ENCODE measurements at regions not wholly inside any gene's neighbourhood (a gene's known extent, or its start where the extent isn't known, plus 50 kb on each side); places are given as distances from the start of the nearest gene placed in this dataset.

DNA sequence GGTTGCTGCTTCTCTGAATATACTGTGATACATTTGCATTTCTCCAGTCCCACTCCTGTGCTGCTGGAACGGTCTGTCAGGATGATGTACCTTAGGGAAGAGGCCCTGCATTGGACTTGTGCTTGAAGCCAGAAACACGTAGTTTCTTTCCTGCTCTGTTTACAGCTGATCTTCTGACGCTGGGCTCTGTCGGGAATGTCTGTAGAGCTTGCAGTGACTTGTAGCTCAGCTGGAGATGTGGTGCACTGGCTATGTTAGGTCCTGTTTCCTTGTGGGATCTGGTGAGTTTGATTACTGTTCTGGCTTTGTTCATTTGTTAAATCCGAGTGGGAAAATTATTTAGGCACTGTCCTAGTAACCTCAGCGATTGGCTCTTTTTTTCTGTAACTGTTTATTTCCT lies 137.2 kb upstream of the WDR1 start:
- TF ChIP-seq POLR2A (IDR thresholded peaks at IDR 0.05; ENCODE audit: low read depth, low read length) = no peak
- TF ChIP-seq, protein P1, sequence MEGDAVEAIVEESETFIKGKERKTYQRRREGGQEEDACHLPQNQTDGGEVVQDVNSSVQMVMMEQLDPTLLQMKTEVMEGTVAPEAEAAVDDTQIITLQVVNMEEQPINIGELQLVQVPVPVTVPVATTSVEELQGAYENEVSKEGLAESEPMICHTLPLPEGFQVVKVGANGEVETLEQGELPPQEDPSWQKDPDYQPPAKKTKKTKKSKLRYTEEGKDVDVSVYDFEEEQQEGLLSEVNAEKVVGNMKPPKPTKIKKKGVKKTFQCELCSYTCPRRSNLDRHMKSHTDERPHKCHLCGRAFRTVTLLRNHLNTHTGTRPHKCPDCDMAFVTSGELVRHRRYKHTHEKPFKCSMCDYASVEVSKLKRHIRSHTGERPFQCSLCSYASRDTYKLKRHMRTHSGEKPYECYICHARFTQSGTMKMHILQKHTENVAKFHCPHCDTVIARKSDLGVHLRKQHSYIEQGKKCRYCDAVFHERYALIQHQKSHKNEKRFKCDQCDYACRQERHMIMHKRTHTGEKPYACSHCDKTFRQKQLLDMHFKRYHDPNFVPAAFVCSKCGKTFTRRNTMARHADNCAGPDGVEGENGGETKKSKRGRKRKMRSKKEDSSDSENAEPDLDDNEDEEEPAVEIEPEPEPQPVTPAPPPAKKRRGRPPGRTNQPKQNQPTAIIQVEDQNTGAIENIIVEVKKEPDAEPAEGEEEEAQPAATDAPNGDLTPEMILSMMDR (conservative IDR thresholded peaks at IDR 0.05; ENCODE audit: low read depth, low read length) = no peak
- TF ChIP-seq RCOR1 (IDR thresholded peaks at IDR 0.05; ENCODE audit: insufficient replicate concordance, low read length) = no peak
- TF ChIP-seq RAD21 (IDR thresholded peaks at IDR 0.05; ENCODE audit: low read length) = no peak
- TF ChIP-seq BHLHE40 (IDR thresholded peaks at IDR 0.05; ENCODE audit: low read depth, low read length) = no peak
- TF ChIP-seq SMC3 (IDR thresholded peaks at IDR 0.05; ENCODE audit: low read depth, low read length) = no peak
- TF ChIP-seq MAFK (IDR thresholded peaks at IDR 0.05; ENCODE audit: low read depth, low read length) = no peak
- no peak for TF ChIP-seq MXI1 (IDR thresholded peaks at IDR 0.05; ENCODE audit: borderline replicate concordance, low read depth, low read length)
- no peak for TF ChIP-seq MAZ (IDR thresholded peaks at IDR 0.05; ENCODE audit: borderline replicate concordance, low read depth, low read length)
- TF ChIP-seq CEBPB (IDR thresholded peaks at IDR 0.05; ENCODE audit: low read depth, low read length) = no peak
